ENCODE measurements at regions not wholly inside any gene's neighbourhood (a gene's known extent, or its start where the extent isn't known, plus 50 kb on each side); places are given as distances from the start of the nearest gene placed in this dataset.
"Not testable (repeated sequence)": the region's sequence is repeated elsewhere in the genome, so short reads cannot be mapped to it uniquely, and the experiment has no call there.

DNA sequence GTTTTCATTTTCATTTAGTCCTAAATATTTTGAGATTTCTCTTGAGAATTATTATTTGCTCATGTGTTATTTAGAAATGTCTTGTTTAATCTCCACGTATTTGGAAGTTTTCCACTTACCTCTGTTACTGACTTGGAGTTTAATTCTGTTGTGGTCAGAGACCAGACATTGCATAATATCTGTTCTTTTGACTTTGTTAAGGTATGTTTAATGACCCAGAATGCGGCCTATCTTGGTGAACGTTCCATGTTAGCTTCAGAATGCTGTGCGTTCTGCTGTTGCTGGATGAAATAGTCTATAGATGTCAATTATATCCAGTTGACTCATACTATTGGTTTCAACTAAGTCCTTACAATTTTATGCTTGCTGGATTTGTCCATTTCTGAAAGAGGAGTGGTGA is 325.3 kb upstream of the TARS1 start:
- no peak for DNase-seq (ENCODE audit: low read depth)
- TF ChIP-seq, protein P1, sequence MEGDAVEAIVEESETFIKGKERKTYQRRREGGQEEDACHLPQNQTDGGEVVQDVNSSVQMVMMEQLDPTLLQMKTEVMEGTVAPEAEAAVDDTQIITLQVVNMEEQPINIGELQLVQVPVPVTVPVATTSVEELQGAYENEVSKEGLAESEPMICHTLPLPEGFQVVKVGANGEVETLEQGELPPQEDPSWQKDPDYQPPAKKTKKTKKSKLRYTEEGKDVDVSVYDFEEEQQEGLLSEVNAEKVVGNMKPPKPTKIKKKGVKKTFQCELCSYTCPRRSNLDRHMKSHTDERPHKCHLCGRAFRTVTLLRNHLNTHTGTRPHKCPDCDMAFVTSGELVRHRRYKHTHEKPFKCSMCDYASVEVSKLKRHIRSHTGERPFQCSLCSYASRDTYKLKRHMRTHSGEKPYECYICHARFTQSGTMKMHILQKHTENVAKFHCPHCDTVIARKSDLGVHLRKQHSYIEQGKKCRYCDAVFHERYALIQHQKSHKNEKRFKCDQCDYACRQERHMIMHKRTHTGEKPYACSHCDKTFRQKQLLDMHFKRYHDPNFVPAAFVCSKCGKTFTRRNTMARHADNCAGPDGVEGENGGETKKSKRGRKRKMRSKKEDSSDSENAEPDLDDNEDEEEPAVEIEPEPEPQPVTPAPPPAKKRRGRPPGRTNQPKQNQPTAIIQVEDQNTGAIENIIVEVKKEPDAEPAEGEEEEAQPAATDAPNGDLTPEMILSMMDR (IDR thresholded peaks at IDR 0.05; ENCODE audit: low read length, missing control alignments) = no peak
- H3K4me3 ChIP-seq (replicated peaks; ENCODE audit: low read depth, low read length) = no peak overlapping the region

DNA sequence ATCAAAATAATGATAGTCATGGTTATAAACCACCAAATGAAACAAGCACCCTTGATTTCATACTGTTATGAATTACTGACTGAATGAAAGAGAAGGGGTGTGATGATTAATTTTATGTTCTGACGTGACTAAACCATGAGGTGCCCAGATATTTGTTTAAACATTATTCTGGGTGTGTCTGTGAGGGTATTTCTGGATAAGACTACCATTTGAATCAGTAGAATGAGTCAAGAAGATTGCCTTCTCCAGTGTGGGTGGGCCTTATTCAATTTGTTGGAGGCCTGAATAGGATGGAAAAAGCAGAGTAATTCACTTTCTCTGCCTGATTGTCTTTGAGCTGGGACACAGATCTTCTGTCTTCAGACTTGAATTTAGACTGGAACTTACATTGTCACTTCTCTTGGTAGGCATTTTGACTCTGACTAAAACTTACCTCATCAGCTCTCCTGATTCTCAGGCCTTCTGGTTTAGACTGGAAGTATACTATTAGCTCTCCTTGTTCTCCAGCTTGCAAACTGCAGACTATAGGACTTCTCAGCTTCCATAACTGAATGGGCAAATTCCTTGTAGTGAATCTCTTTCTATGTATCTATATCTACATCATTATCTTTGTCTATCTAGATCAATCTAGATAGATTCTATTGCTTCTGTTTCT is 321.9 kb upstream of the TARS1 start:
- TF ChIP-seq, protein P1 (IDR thresholded peaks at IDR 0.05; ENCODE audit: low read length, missing control alignments) = no peak
- no peak overlapping the region for H3K4me3 ChIP-seq (replicated peaks; ENCODE audit: low read depth, low read length)

DNA sequence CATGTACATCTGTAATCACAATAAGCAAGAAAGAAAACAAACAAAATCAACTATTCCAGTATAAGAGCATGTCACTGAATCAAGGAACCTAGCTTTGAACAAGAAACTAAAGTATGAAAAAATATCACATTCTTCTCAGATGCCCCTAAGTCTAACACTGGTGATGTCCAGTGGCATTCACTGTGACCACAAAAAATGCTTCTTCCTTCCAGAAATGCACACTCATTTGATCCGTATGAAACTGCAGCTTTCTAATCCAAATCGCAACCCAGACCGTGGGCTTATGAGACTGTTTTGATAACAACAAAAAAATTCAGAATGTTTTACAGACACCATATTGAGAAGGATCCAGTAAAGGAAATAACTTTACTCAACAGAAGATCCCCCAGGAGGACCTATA is 320.1 kb upstream of the TARS1 start:
- H3K4me3 ChIP-seq (replicated peaks; ENCODE audit: low read depth, low read length) = no peak overlapping the region
- TF ChIP-seq, protein P1 (IDR thresholded peaks at IDR 0.05; ENCODE audit: low read length, missing control alignments) = no peak
- DNase-seq (ENCODE audit: low read depth) = peak; percentile 57

More for the DNA sequence above, 321.9 kb upstream of the TARS1 start:
- DNase-seq (ENCODE audit: low read depth) = no peak

DNA sequence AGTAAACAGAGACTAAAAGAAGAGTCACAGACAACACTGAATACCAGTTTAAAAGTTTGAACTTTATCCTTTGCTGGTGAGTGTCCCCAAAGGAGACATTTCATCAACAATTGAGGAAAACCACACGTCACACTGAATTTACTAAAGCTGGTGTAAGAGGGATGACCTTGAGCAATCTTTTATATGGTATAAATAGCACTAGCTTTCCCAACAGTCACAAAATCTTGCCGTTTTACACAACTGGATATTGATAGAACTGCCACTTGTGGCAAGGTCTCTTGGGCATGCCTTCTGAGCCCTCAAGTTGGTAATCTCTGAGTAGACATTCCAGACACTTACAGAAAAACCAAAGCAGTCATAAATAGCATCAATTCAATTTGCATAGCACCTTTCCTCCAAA is 311.5 kb upstream of the TARS1 start:
- DNase-seq (ENCODE audit: low read depth) = no peak
- no peak overlapping the region for H3K4me3 ChIP-seq (replicated peaks; ENCODE audit: low read depth, low read length)
- TF ChIP-seq, protein P1 (IDR thresholded peaks at IDR 0.05; ENCODE audit: low read length, missing control alignments) = no peak

DNA sequence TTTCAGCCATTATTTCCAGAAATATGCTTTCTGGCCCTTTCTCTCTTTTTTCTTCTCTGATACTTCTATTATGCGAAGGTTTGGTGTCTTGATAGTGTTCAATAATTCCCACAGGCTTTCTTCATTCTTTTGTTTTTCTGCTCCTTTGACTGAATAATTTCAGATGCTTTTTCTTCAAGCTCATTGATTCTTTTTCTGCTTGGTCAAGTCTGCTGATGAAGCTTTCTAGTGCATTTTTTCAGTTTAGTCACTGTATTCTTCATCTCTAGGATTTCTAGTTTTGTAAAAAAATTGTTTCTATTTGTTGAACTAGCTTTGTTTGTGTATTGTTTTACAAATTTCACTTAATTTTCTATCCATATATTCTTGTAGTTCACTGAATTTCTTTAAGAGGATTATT is 304.0 kb upstream of the TARS1 start:
- TF ChIP-seq, protein P1 (IDR thresholded peaks at IDR 0.05; ENCODE audit: low read length, missing control alignments) = no peak
- H3K4me3 ChIP-seq (replicated peaks; ENCODE audit: low read depth, low read length) = no peak overlapping the region
- no peak for DNase-seq (ENCODE audit: low read depth)

DNA sequence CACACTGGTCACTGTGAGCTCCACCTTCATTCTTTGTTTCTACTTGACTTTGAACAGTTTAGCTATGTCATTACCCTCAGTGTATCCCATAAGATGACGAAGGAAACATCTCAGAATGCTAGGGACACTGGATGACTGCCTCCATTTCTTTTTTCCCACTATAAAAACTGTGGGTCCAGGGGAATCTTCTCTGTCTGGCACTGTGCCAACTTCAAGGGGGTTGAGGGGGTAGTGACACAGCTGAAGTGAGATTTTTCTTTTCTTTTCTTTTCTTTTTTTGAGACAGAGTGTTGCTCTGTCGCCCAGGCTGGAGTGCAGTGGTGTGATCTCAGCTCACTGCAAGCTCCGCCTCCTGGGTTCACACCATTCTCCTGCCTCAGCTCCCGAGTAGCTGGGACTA is 302.6 kb upstream of the TARS1 start:
- not testable (repeated sequence) for DNase-seq (ENCODE audit: low read depth); H3K4me3 ChIP-seq (replicated peaks; ENCODE audit: low read depth, low read length)

DNA sequence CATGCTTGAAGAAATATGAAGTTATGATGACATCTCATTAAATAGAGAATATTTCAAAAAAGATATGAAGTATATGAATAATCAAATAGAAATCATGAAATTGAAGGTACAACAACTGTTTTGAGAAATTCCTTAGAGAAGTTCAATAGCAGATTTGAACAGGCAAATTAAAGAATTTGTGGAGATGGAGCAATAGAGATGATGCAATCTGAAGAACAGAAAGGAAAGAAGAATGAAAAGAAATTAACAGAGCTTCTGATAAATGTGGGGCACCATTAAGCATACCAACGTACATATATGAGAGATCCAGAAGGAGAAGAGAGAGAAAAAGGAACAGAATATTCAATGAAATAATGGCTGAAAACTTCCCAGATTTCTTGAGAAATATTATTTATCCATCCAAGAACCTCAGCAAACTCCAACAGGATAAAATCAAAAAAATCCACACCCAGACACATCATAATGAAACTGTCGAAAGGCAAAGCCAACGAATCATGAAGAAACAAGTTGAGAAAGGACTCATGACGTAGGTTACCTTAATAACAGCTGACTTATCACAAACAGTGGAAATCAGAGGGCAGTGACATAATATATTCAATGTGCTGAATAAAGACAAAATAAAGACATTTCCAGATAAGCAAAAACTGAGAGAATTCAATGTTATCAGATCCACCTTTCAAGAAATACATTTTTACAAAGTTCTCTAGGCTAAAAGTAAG is 297.2 kb upstream of the TARS1 start:
- TF ChIP-seq, protein P1 (IDR thresholded peaks at IDR 0.05; ENCODE audit: low read length, missing control alignments) = no peak
- H3K4me3 ChIP-seq (replicated peaks; ENCODE audit: low read depth, low read length) = no peak overlapping the region
- no peak for DNase-seq (ENCODE audit: low read depth)
